HEK293T (cell line): ENCODE measurements at regions not wholly inside any gene's neighbourhood (a gene's known extent, or its start where the extent isn't known, plus 50 kb on each side); places are given as distances from the start of the nearest gene placed in this dataset.

Experiments used
- BHLHE40 ChIP-seq: fragments of 450-650 bp; IDR thresholded peaks from 2 replicates; pipeline ENCODE4 v1.6.1; 2016; ENCODE audit warnings: mild to moderate bottlenecking, moderate library complexity, borderline replicate concordance
- HDGF ChIP-seq: fragments of 450-650 bp; IDR thresholded peaks from 2 replicates; pipeline ENCODE4 v1.6.1; 2017; ENCODE audit warnings: antibody characterized with exemption, borderline replicate concordance
- L3MBTL2 ChIP-seq: fragments of 450-650 bp; conservative IDR thresholded peaks from 2 replicates; pipeline ENCODE4 v1.6.1; 2016; ENCODE audit warnings: mild to moderate bottlenecking
- SP1 ChIP-seq: fragments of 450-650 bp; IDR thresholded peaks from 2 replicates; pipeline ENCODE4 v1.6.1; 2017
- SUZ12 ChIP-seq: fragments of 450-650 bp; IDR thresholded peaks from 2 replicates; pipeline ENCODE4 v1.6.1; 2016; ENCODE audit warnings: mild to moderate bottlenecking
- TARDBP ChIP-seq: fragments of 450-650 bp; IDR thresholded peaks from 2 replicates; pipeline ENCODE4 v1.6.1; 2016
- ZNF384 ChIP-seq: fragments of 450-650 bp; IDR thresholded peaks from 2 replicates; pipeline ENCODE4 v1.6.1; 2016

GRCh38 chr6:97665446-97665845 lies 382.4 kb upstream of the MMS22L start:
- TF ChIP-seq ZNF384 (no peak), TARDBP (no peak), SP1 (no peak), SUZ12 (no peak), BHLHE40 (no peak), HDGF (no peak), L3MBTL2 (no peak)
